AG04449 (cell line): ENCODE measurements at regions not wholly inside any gene's neighbourhood (a gene's known extent, or its start where the extent isn't known, plus 50 kb on each side); places are given as distances from the start of the nearest gene placed in this dataset.
"Not testable (repeated sequence)": the region's sequence is repeated elsewhere in the genome, so short reads cannot be mapped to it uniquely, and the experiment has no call there.

Experiments
- CTCF ChIA-PET: fragments of 350-600 bp; formaldehyde crosslinking; extraction: SDS; loops from one replicate; lab custom pipeline; 2021; ENCODE audit warnings: antibody characterized with exemption; lab: Yijun Ruan, JAX
- POLR2A ChIA-PET: fragments of 400-600, 350-600 bp; formaldehyde crosslinking; extraction: SDS; loops from one replicate; lab custom pipeline; 2020; ENCODE audit warnings: antibody characterized with exemption, inconsistent platforms; lab: Yijun Ruan, JAX
- DNase-seq: peaks from one replicate; pipeline ENCODE4 v3.0.0-alpha.2; 2010; ENCODE audit warnings: low read depth, low spot score
- H3K4me3 ChIP-seq: 2 replicates; pipeline ENCODE4 v1.5.1; 2011; ENCODE audit warnings: low read depth, mild to moderate bottlenecking, control low read depth, low read length
- CTCF ChIP-seq: IDR thresholded peaks from one replicate; pipeline ENCODE4 v1.5.1; 2011; ENCODE audit warnings: mild to moderate bottlenecking, moderate library complexity, low read length, control low read depth, inconsistent platforms; ENCODE audit not compliant: insufficient read depth; ENCODE audit errors: missing control alignments

GRCh38 chr3:81068546-81068945 is 692.9 kb downstream of the GBE1 start:
- DNase-seq = no peak
- TF ChIP-seq CTCF = no peak
- ChIA-PET POLR2A (no interaction called here), CTCF (no interaction called here)
- no peak overlapping the region for H3K4me3 ChIP-seq

DNA sequence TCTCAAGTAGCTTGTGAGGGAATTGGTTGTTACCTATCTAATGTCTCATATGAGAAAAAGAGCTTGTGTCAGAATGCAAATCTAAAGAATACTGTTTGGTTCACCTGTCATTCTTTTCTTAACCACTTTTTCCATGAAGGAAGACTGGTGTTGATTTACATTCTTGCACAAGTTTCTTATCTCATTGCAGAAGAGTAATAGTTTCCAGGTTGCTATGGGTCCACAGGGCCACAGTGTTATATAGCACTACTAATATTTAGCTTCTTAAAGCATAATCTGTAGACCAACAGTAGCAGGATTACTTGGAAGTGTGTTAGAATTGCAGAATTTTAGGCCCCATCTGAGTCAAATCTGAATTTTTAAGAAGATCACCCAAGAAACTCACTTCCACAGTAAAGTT is 697.5 kb downstream of the GBE1 start:
- CTCF ChIA-PET = no interaction called here
- DNase-seq = no peak
- H3K4me3 ChIP-seq = no peak overlapping the region
- POLR2A ChIA-PET = no interaction called here
- TF ChIP-seq CTCF = no peak

DNA sequence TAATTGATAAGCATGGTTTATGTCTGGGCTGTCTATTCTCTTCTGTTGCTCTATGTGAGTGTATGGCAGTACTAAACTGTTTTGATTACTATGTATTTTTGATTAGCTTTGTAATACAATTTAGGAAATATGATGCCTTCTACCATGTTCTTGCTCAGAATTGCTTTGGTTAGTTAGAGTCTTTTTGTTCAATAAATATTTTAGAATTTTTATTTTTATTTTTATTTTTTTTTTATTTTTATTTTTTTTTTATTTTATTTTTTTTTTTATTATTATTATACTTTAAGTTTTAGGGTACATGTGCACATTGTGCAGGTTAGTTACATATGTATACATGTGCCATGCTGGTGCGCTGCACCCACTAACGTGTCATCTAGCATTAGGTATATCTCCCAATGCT is 710.3 kb downstream of the GBE1 start:
- H3K4me3 ChIP-seq, CTCF ChIA-PET, POLR2A ChIA-PET, DNase-seq: not testable (repeated sequence)

DNA sequence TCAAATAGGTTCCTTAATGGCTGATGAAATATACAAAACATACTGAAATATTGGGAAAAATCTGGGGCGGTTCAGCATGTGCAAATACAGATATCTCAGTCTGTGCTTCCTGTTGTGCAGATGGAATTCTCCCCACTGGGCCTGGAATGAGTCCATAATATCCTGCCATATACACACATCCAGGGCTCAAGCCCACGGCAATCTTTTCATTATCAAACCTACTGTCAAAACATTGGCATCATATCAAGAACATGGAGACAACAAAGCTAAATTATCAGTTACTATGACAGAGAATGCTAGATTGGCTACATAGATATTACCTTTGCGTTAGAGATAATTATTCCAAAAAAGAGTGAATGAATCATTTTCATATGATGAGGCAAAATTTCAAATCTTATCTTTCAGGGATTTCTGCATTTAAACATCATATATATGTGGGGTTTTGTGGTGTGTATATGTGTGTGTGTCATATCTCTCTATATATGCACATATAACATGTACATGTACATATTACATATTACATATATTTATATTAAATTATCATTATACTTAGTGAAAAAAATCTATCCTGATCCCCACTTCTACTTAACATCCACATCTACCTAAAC is 713.3 kb downstream of the GBE1 start:
- ChIA-PET POLR2A (no interaction called here), CTCF (no interaction called here)
- TF ChIP-seq CTCF = no peak
- no peak overlapping the region for H3K4me3 ChIP-seq
- DNase-seq = no peak

DNA sequence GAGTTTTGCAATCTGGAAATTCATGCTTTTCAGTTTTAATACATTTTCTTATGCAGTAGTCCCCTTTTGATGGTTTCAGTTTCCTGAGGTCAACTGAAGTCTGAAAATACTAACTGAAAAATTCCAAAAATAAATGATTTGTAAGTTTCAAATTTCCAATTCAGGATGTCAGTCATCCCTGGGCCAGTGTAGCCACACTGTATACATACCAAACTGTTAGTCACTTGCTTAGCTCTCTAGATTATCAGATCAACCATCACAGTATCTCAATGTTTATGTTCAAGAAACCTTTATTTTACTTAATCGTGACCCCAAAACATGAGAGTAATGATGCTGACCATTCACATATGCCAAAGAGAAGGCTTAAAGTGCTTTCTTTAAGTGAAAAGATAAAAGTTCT is 715.5 kb downstream of the GBE1 start:
- DNase-seq = no peak
- POLR2A ChIA-PET = no interaction called here
- CTCF ChIA-PET = no interaction called here
- H3K4me3 ChIP-seq = no peak overlapping the region
- TF ChIP-seq CTCF = no peak

DNA sequence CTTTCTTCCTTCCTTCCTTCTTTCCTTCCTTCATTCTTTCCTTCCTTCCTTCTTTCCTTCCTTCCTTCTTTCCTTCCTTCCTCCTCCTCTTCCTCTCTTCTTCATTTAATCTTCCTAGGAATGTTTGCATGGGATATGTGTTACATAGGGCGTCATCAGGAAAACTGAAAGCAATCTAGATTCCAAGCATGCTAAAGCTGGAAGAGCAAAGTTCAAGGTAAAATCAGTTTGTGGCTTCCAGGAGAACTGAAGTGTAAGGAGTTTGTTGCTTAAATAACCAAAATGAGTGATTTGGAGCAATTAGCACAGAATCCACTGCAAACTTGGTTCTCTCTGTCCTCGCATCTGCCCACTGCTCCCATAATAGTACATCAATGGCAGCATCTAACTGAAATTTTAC is 716.2 kb downstream of the GBE1 start:
- ChIA-PET POLR2A (no interaction called here), CTCF (no interaction called here)
- no peak overlapping the region for H3K4me3 ChIP-seq
- DNase-seq = no peak
- TF ChIP-seq CTCF = no peak

GRCh38 chr3:81043660-81044199 is 717.7 kb downstream of the GBE1 start:
- no peak overlapping the region for H3K4me3 ChIP-seq
- ChIA-PET POLR2A (no interaction called here), CTCF (no interaction called here)
- no peak for TF ChIP-seq CTCF
- DNase-seq = no peak
